Dermis blood vessel endothelial cell (primary cell): ENCODE measurements at regions not wholly inside any gene's neighbourhood (a gene's known extent, or its start where the extent isn't known, plus 50 kb on each side); places are given as distances from the start of the nearest gene placed in this dataset.
A peak's percentile ranks its signal among the peaks of the same experiment; 100 is the strongest.
"Not testable (repeated sequence)": the region's sequence is repeated elsewhere in the genome, so short reads cannot be mapped to it uniquely, and the experiment has no call there.

ENCODE experiments used
- DNase-seq: peaks from one replicate; pipeline ENCODE4 v3.0.0; 2010

- DNase-seq = peak; percentile 25
Measured at GRCh38 chr17:37828651-37829124, 83.8 kb upstream of the HNF1B start.

GRCh38 chr17:37827905-37828650 lies 83.2 kb upstream of the HNF1B start:
- no peak for DNase-seq

GRCh38 chr17:37826497-37827430 lies 81.9 kb upstream of the HNF1B start:
- no peak for DNase-seq

- DNase-seq = no peak
Measured at GRCh38 chr17:37825851-37826250, 81.0 kb upstream of the HNF1B start.

GRCh38 chr17:37824534-37825485 lies 80.0 kb upstream of the HNF1B start:
- DNase-seq = peak; percentile 77

- no peak for DNase-seq
Measured at GRCh38 chr17:37823996-37824395, 79.1 kb upstream of the HNF1B start.

GRCh38 chr17:37820995-37821713 lies 76.3 kb upstream of the HNF1B start:
- DNase-seq = no peak

GRCh38 chr17:37820313-37820994 lies 75.6 kb upstream of the HNF1B start:
- no peak for DNase-seq

GRCh38 chr17:37818689-37819088 lies 73.8 kb upstream of the HNF1B start:
- no peak for DNase-seq

GRCh38 chr17:37816950-37817349 lies 72.1 kb upstream of the HNF1B start:
- no peak for DNase-seq

GRCh38 chr17:37815536-37815935 lies 70.7 kb upstream of the HNF1B start:
- DNase-seq = no peak

GRCh38 chr17:37813751-37814150 lies 68.9 kb upstream of the HNF1B start:
- no peak for DNase-seq

GRCh38 chr17:37808846-37809245 lies 64.0 kb upstream of the HNF1B start:
- DNase-seq = not testable (repeated sequence)

- DNase-seq = no peak
Measured at GRCh38 chr17:37802712-37803416, 58.0 kb upstream of the HNF1B start.

GRCh38 chr17:37802061-37802595 lies 57.3 kb upstream of the HNF1B start:
- no peak for DNase-seq

GRCh38 chr17:37801171-37801570 lies 56.3 kb upstream of the HNF1B start:
- DNase-seq = no peak

- DNase-seq = no peak
Measured at GRCh38 chr17:37797206-37797605, 52.3 kb upstream of the HNF1B start.

GRCh38 chr17:37796076-37796475 lies 51.2 kb upstream of the HNF1B start:
- DNase-seq = no peak
